Fibroblast of lung (primary cell): ENCODE measurements at regions not wholly inside any gene's neighbourhood (a gene's known extent, or its start where the extent isn't known, plus 50 kb on each side); places are given as distances from the start of the nearest gene placed in this dataset.

Source experiments
- DNase-seq, 2 donors: peaks; one replicate each; pipeline versions ENCODE4 v3.0.0 to v3.0.0-alpha.2; 2010; ENCODE audit warnings: low read depth in 2 of 2
- H2AFZ ChIP-seq: 2 replicates; pipeline ENCODE4 v1.5.1; 2012; ENCODE audit warnings: low read length, control low read depth, inconsistent platforms
- H3K27ac ChIP-seq: 2 replicates; pipeline ENCODE4 v1.5.1; 2011; ENCODE audit warnings: low read length, control low read depth; ENCODE audit not compliant: insufficient read depth
- H3K27me3 ChIP-seq: 2 replicates; pipeline ENCODE4 v1.5.1; 2011; ENCODE audit warnings: mild to moderate bottlenecking, low read length; ENCODE audit not compliant: control insufficient read depth, insufficient read depth
- H3K36me3 ChIP-seq: 2 replicates; pipeline ENCODE4 v1.5.1; 2011; ENCODE audit warnings: low read length; ENCODE audit not compliant: control insufficient read depth, insufficient read depth
- H3K4me1 ChIP-seq: 2 replicates; pipeline ENCODE4 v1.5.1; 2011; ENCODE audit warnings: low read length; ENCODE audit not compliant: control insufficient read depth, insufficient read depth; ENCODE audit errors: extremely low read depth
- H3K4me2 ChIP-seq: 2 replicates; pipeline ENCODE4 v1.5.1; 2011; ENCODE audit warnings: low read length, control low read depth; ENCODE audit not compliant: insufficient read depth; ENCODE audit errors: extremely low read depth
- H3K4me3 ChIP-seq, 4 experiments: fragments of 200-600 bp in 1 of 4; sonication (generic) in 1 of 4; replicated peaks in 1 of 4; 2 replicates each; pipeline ENCODE4 v1.5.1; 2011 to 2016; ENCODE audit warnings: low read length in 4 of 4, low read depth in 3 of 4, mild to moderate bottlenecking in 3 of 4, control low read depth in 2 of 4, inconsistent platforms in 1 of 4, mixed read lengths in 1 of 4; ENCODE audit not compliant: insufficient read depth in 1 of 4; ENCODE audit errors: control extremely low read depth in 1 of 4
- H3K79me2 ChIP-seq: 2 replicates; pipeline ENCODE4 v1.5.1; 2012; ENCODE audit warnings: mild to moderate bottlenecking, low read length, inconsistent platforms; ENCODE audit not compliant: control insufficient read depth, insufficient read depth
- H3K9ac ChIP-seq: 2 replicates; pipeline ENCODE4 v1.5.1; 2011; ENCODE audit warnings: mild to moderate bottlenecking, low read length, control low read depth; ENCODE audit not compliant: insufficient read depth
- H3K9me3 ChIP-seq: 2 replicates; pipeline ENCODE4 v1.5.1; 2012; ENCODE audit warnings: low read depth, low read length; ENCODE audit not compliant: control insufficient read depth, insufficient read depth
- H4K20me1 ChIP-seq: 2 replicates; pipeline ENCODE4 v1.5.1; 2011; ENCODE audit warnings: low read length; ENCODE audit not compliant: control insufficient read depth, insufficient read depth; ENCODE audit errors: extremely low read depth
- EZH2 ChIP-seq: IDR thresholded peaks from 2 replicates; pipeline ENCODE4 v1.5.1; 2012; ENCODE audit warnings: low read length, control low read depth, mild to moderate bottlenecking; ENCODE audit errors: missing control alignments
- TF ChIP-seq, protein P1 (sequence below), 2 donors: IDR thresholded peaks in 1 of 2; conservative IDR thresholded peaks in 1 of 2; 1 replicate in 1 of 2; 2 replicates in 1 of 2; pipeline ENCODE4 v1.5.1; 2011 to 2012; ENCODE audit warnings: low read length in 2 of 2, control low read depth in 1 of 2, inconsistent platforms in 1 of 2, low read depth in 1 of 2, mild to moderate bottlenecking in 1 of 2

GRCh38 chr1:193939585-193939984, 753.2 kb upstream of the B3GALT2 start:
- no peak for DNase-seq
- TF ChIP-seq EZH2: no peak
- TF ChIP-seq, protein P1, sequence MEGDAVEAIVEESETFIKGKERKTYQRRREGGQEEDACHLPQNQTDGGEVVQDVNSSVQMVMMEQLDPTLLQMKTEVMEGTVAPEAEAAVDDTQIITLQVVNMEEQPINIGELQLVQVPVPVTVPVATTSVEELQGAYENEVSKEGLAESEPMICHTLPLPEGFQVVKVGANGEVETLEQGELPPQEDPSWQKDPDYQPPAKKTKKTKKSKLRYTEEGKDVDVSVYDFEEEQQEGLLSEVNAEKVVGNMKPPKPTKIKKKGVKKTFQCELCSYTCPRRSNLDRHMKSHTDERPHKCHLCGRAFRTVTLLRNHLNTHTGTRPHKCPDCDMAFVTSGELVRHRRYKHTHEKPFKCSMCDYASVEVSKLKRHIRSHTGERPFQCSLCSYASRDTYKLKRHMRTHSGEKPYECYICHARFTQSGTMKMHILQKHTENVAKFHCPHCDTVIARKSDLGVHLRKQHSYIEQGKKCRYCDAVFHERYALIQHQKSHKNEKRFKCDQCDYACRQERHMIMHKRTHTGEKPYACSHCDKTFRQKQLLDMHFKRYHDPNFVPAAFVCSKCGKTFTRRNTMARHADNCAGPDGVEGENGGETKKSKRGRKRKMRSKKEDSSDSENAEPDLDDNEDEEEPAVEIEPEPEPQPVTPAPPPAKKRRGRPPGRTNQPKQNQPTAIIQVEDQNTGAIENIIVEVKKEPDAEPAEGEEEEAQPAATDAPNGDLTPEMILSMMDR (conservative IDR thresholded peaks at IDR 0.05 in 1 of 2, IDR thresholded peaks at IDR 0.05 in 1 of 2; ENCODE audit: low read depth in 1 of 2, low read length in 2 of 2): no peak

DNA sequence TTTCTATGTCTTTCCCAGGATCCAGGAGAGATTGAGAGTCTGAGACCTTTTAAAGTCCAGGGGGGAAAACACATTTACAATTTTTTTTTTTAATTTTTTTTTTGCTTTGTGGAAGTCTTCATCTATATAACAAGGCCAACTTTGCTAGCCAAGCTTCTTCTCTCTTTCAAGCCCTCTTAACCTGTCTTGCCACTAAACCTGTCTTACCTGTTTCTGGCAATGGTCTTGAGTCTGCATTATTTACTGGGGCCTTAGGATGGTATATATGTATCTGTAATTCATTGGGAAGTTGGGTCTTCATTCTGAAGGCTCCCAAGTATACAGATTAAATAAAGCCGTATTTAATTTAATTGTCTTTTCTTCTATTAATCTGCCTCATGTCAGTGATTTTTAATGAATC, 750.9 kb upstream of the B3GALT2 start:
- Histone ChIP-seq H3K79me2 (no peaks in the 10 kb centered on the region), H3K4me1 (no peaks in the 10 kb centered on the region), H3K9ac (no peak overlapping the region), H4K20me1 (no peaks in the 10 kb centered on the region), H3K9me3 (no peaks in the 10 kb centered on the region), H3K4me2 (no peak overlapping the region), H3K27ac (no peak overlapping the region), H2AFZ (no peak overlapping the region), H3K4me3 (no peak overlapping the region), H3K36me3 (no peaks in the 10 kb centered on the region), H3K27me3 (no peaks in the 10 kb centered on the region)
- TF ChIP-seq, protein P1 (conservative IDR thresholded peaks at IDR 0.05 in 1 of 2, IDR thresholded peaks at IDR 0.05 in 1 of 2; ENCODE audit: low read depth in 1 of 2, low read length in 2 of 2): no peak
- no peak for TF ChIP-seq EZH2
- no peak for DNase-seq

More at GRCh38 chr1:193939585-193939984, 753.2 kb upstream of the B3GALT2 start:
- no peaks in the 10 kb centered on the region for H3K27me3 ChIP-seq
- no peak overlapping the region for H3K4me2 ChIP-seq
- no peaks in the 10 kb centered on the region for H3K4me1 ChIP-seq
- no peak overlapping the region for H3K27ac ChIP-seq
- H3K9me3 ChIP-seq: no peaks in the 10 kb centered on the region
- H3K9ac ChIP-seq: no peak overlapping the region
- H4K20me1 ChIP-seq: no peaks in the 10 kb centered on the region
- no peak overlapping the region for H2AFZ ChIP-seq
- no peaks in the 10 kb centered on the region for H3K79me2 ChIP-seq
- no peak overlapping the region for H3K4me3 ChIP-seq
- H3K36me3 ChIP-seq: no peaks in the 10 kb centered on the region

- Histone ChIP-seq H3K79me2 (no peaks in the 10 kb centered on the region), H3K27ac (no peak overlapping the region), H3K4me2 (no peak overlapping the region), H4K20me1 (no peaks in the 10 kb centered on the region), H3K9ac (no peak overlapping the region), H3K4me1 (no peaks in the 10 kb centered on the region), H3K4me3 (no peak overlapping the region), H3K27me3 (no peaks in the 10 kb centered on the region), H3K36me3 (no peaks in the 10 kb centered on the region), H2AFZ (no peak overlapping the region), H3K9me3 (no peaks in the 10 kb centered on the region)
- no peak for DNase-seq
- TF ChIP-seq EZH2: no peak
- TF ChIP-seq, protein P1 (conservative IDR thresholded peaks at IDR 0.05 in 1 of 2, IDR thresholded peaks at IDR 0.05 in 1 of 2; ENCODE audit: low read depth in 1 of 2, low read length in 2 of 2): no peak
These were observed 746.6 kb upstream of the B3GALT2 start for GRCh38 chr1:193932979-193933378.
